ENCODE measurements at regions not wholly inside any gene's neighbourhood (a gene's known extent, or its start where the extent isn't known, plus 50 kb on each side); places are given as distances from the start of the nearest gene placed in this dataset.
"Not testable (repeated sequence)": the region's sequence is repeated elsewhere in the genome, so short reads cannot be mapped to it uniquely, and the experiment has no call there.

DNA sequence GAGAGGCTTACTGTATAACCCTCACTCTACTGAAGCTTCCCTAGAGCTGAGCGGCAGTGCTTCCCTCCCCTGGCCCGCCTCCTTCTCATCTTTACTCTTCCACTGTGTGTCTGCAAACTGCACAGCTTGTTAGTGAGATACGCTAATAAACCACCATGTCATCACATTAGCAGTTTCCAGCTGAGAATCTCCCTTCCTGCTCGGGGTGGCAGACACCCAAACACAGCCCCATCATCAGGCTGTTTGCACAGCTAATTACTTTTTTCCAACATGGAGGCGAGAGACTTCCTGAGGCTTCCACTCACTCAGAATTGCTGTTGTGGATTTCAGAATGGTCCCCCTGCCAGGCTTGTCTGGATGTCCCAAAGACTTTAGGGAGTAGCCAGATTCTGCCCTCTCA, 444.9 kb upstream of the SULF2 start:
- Histone ChIP-seq H3K27ac (ENCODE audit: low read depth, low read length) (no peak overlapping the region), H3K9ac (ENCODE audit: low read length) (no peak overlapping the region)

GRCh38 chr20:48227381-48227780, 442.1 kb upstream of the SULF2 start:
- Histone ChIP-seq H3K27me3 (ENCODE audit: control insufficient read depth, insufficient read depth, low read length) (no peaks in the 10 kb centered on the region), H3K4me1 (ENCODE audit: control insufficient read depth, insufficient read depth, low read length) (no peaks in the 10 kb centered on the region), H3K4me3 (ENCODE audit: low read length) (no peak overlapping the region), H3K36me3 (ENCODE audit: control insufficient read depth, insufficient read depth, low read length) (no peaks in the 10 kb centered on the region), H3K27ac (ENCODE audit: low read depth, low read length) (no peak overlapping the region), H3K9ac (ENCODE audit: low read length) (no peak overlapping the region)

More for the DNA sequence above, 444.9 kb upstream of the SULF2 start:
- Histone ChIP-seq H3K27me3 (ENCODE audit: control insufficient read depth, insufficient read depth, low read length) (no peaks in the 10 kb centered on the region), H3K36me3 (ENCODE audit: control insufficient read depth, insufficient read depth, low read length) (no peaks in the 10 kb centered on the region), H3K4me3 (ENCODE audit: low read length) (no peak overlapping the region), H3K4me1 (ENCODE audit: control insufficient read depth, insufficient read depth, low read length) (no peaks in the 10 kb centered on the region)

DNA sequence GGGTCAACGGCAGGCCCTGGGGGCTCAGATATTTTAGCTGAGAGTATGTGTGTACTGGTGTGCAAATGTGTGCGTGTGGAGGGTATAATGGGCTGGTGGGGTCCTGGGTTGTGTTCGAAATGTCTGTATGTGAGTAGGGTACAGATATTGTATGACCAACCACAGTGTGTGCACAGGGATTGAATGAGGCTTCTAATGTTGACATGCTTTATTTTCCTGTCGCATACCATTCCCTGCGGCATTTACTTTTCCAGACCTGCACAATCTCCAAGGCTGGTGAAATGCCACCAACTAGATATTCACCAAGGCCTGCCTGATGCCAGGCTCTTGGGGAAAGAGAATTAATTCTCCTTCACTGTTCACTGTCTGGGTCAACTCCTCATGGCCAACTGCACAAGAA, 441.4 kb upstream of the SULF2 start:
- H3K9ac ChIP-seq (ENCODE audit: low read length) = no peak overlapping the region
- H3K27ac ChIP-seq (ENCODE audit: low read depth, low read length) = no peak overlapping the region
- no peaks in the 10 kb centered on the region for H3K4me1 ChIP-seq (ENCODE audit: control insufficient read depth, insufficient read depth, low read length)
- no peaks in the 10 kb centered on the region for H3K36me3 ChIP-seq (ENCODE audit: control insufficient read depth, insufficient read depth, low read length)
- no peak overlapping the region for H3K4me3 ChIP-seq (ENCODE audit: low read length)
- H3K27me3 ChIP-seq (ENCODE audit: control insufficient read depth, insufficient read depth, low read length) = no peaks in the 10 kb centered on the region

GRCh38 chr20:48224533-48225050, 439.3 kb upstream of the SULF2 start:
- H3K4me3 ChIP-seq (ENCODE audit: low read length) = no peak overlapping the region
- H3K9ac ChIP-seq (ENCODE audit: low read length) = no peak overlapping the region
- H3K27me3 ChIP-seq (ENCODE audit: control insufficient read depth, insufficient read depth, low read length) = no peaks in the 10 kb centered on the region
- no peaks in the 10 kb centered on the region for H3K36me3 ChIP-seq (ENCODE audit: control insufficient read depth, insufficient read depth, low read length)
- H3K4me1 ChIP-seq (ENCODE audit: control insufficient read depth, insufficient read depth, low read length) = no peaks in the 10 kb centered on the region
- no peak overlapping the region for H3K27ac ChIP-seq (ENCODE audit: low read depth, low read length)

DNA sequence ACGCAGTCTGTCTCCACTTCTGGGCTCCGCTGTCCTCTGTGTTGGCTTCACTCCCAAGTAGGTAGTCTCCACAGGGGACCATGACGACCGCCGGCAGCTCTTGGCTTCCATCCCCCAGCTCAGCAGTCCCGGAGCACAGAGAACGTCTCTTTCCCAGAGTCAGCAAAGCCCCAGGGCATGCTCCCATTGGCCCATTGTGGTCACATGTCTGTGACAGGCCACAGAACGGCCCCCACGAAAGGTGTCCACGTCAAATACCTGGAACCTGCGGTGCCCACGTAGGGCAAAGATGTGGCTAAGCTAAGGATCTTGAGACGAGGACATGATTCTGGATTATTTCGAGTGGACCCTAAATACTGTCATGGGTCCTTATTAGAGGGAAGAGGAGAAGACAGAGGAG, 438.4 kb upstream of the SULF2 start:
- H3K27ac ChIP-seq (ENCODE audit: low read depth, low read length) = no peak overlapping the region
- no peaks in the 10 kb centered on the region for H3K4me1 ChIP-seq (ENCODE audit: control insufficient read depth, insufficient read depth, low read length)
- no peak overlapping the region for H3K4me3 ChIP-seq (ENCODE audit: low read length)
- H3K27me3 ChIP-seq (ENCODE audit: control insufficient read depth, insufficient read depth, low read length) = no peaks in the 10 kb centered on the region
- H3K9ac ChIP-seq (ENCODE audit: low read length) = no peak overlapping the region
- no peaks in the 10 kb centered on the region for H3K36me3 ChIP-seq (ENCODE audit: control insufficient read depth, insufficient read depth, low read length)

- no peaks in the 10 kb centered on the region for H3K36me3 ChIP-seq (ENCODE audit: control insufficient read depth, insufficient read depth, low read length)
- no peak overlapping the region for H3K4me3 ChIP-seq (ENCODE audit: low read length)
- no peaks in the 10 kb centered on the region for H3K4me1 ChIP-seq (ENCODE audit: control insufficient read depth, insufficient read depth, low read length)
- no peak overlapping the region for H3K9ac ChIP-seq (ENCODE audit: low read length)
- no peak overlapping the region for H3K27ac ChIP-seq (ENCODE audit: low read depth, low read length)
- no peaks in the 10 kb centered on the region for H3K27me3 ChIP-seq (ENCODE audit: control insufficient read depth, insufficient read depth, low read length)
These were observed 437.4 kb upstream of the SULF2 start for GRCh38 chr20:48222595-48223180.

GRCh38 chr20:48220033-48220633, 434.9 kb upstream of the SULF2 start:
- no peak overlapping the region for H3K27ac ChIP-seq (ENCODE audit: low read depth, low read length)
- no peak overlapping the region for H3K4me3 ChIP-seq (ENCODE audit: low read length)
- no peaks in the 10 kb centered on the region for H3K36me3 ChIP-seq (ENCODE audit: control insufficient read depth, insufficient read depth, low read length)
- no peaks in the 10 kb centered on the region for H3K27me3 ChIP-seq (ENCODE audit: control insufficient read depth, insufficient read depth, low read length)
- H3K4me1 ChIP-seq (ENCODE audit: control insufficient read depth, insufficient read depth, low read length) = no peaks in the 10 kb centered on the region
- H3K9ac ChIP-seq (ENCODE audit: low read length) = no peak overlapping the region

- no peaks in the 10 kb centered on the region for H3K36me3 ChIP-seq (ENCODE audit: control insufficient read depth, insufficient read depth, low read length)
- H3K27me3 ChIP-seq (ENCODE audit: control insufficient read depth, insufficient read depth, low read length) = no peaks in the 10 kb centered on the region
- no peaks in the 10 kb centered on the region for H3K4me1 ChIP-seq (ENCODE audit: control insufficient read depth, insufficient read depth, low read length)
- H3K27ac ChIP-seq (ENCODE audit: low read depth, low read length) = no peak overlapping the region
- H3K4me3 ChIP-seq (ENCODE audit: low read length) = no peak overlapping the region
- no peak overlapping the region for H3K9ac ChIP-seq (ENCODE audit: low read length)
These were observed 434.0 kb upstream of the SULF2 start for GRCh38 chr20:48219306-48219705.

- H3K27me3 ChIP-seq (ENCODE audit: control insufficient read depth, insufficient read depth, low read length) = no peaks in the 10 kb centered on the region
- no peak overlapping the region for H3K27ac ChIP-seq (ENCODE audit: low read depth, low read length)
- H3K4me3 ChIP-seq (ENCODE audit: low read length) = no peak overlapping the region
- H3K4me1 ChIP-seq (ENCODE audit: control insufficient read depth, insufficient read depth, low read length) = no peaks in the 10 kb centered on the region
- H3K9ac ChIP-seq (ENCODE audit: low read length) = no peak overlapping the region
- H3K36me3 ChIP-seq (ENCODE audit: control insufficient read depth, insufficient read depth, low read length) = no peaks in the 10 kb centered on the region
These were observed 431.9 kb upstream of the SULF2 start for GRCh38 chr20:48217190-48217589.

- H3K4me1 ChIP-seq (ENCODE audit: control insufficient read depth, insufficient read depth, low read length) = no peaks in the 10 kb centered on the region
- no peak overlapping the region for H3K9ac ChIP-seq (ENCODE audit: low read length)
- no peaks in the 10 kb centered on the region for H3K36me3 ChIP-seq (ENCODE audit: control insufficient read depth, insufficient read depth, low read length)
- H3K27ac ChIP-seq (ENCODE audit: low read depth, low read length) = no peak overlapping the region
- no peak overlapping the region for H3K4me3 ChIP-seq (ENCODE audit: low read length)
- H3K27me3 ChIP-seq (ENCODE audit: control insufficient read depth, insufficient read depth, low read length) = no peaks in the 10 kb centered on the region
These were observed 430.3 kb upstream of the SULF2 start for GRCh38 chr20:48215536-48215935.

DNA sequence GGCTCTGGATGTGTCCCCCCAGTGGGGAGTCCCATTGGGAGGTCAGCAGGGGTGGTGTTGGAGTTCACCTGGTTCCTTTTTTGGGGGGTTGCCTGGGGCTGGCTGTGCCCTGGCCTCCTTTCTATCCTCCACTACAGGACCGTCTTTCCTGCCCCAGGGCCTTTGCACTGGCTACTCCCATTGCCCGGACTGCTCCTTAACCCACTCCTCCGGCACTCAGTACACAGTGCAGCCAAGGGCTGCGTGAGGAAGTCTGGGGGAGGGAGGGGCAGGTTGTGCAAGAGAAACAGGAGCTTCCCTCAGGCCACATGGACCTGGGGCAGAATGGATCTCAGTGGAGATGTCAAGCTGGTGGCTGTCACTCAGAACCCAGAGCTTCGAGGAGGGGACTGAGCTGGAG, 429.3 kb upstream of the SULF2 start:
- no peak overlapping the region for H3K27ac ChIP-seq (ENCODE audit: low read depth, low read length)
- H3K27me3 ChIP-seq (ENCODE audit: control insufficient read depth, insufficient read depth, low read length) = no peaks in the 10 kb centered on the region

DNA sequence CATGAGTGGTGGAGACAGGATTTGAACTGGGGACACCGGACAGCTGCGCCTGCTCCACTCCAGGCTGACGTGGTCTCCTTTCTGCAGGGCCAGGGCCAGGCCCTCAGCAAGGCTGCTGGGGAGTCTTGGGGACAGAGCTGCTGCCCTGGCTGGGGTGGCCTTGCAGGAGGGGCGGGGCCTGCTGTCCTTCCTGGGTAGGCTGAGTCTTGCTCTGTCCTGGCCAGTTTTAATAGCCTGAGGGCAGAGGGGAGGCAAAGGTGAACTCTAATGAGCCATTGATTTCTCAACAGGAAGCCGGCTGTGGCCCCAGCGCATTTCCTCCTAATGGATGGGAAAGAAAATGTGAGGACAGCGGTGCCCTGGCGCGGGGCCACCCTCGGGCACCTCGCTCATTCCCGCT, 428.4 kb upstream of the SULF2 start:
- not testable (repeated sequence) for H3K4me1 ChIP-seq (ENCODE audit: control insufficient read depth, insufficient read depth, low read length); H3K9ac ChIP-seq (ENCODE audit: low read length); H3K27ac ChIP-seq (ENCODE audit: low read depth, low read length); H3K4me3 ChIP-seq (ENCODE audit: low read length); H3K36me3 ChIP-seq (ENCODE audit: control insufficient read depth, insufficient read depth, low read length); H3K27me3 ChIP-seq (ENCODE audit: control insufficient read depth, insufficient read depth, low read length)

More for the DNA sequence above, 429.3 kb upstream of the SULF2 start:
- H3K36me3 ChIP-seq (ENCODE audit: control insufficient read depth, insufficient read depth, low read length) = no peaks in the 10 kb centered on the region
- no peak overlapping the region for H3K4me3 ChIP-seq (ENCODE audit: low read length)
- no peaks in the 10 kb centered on the region for H3K4me1 ChIP-seq (ENCODE audit: control insufficient read depth, insufficient read depth, low read length)
- no peak overlapping the region for H3K9ac ChIP-seq (ENCODE audit: low read length)
